ENCODE measurements at regions not wholly inside any gene's neighbourhood (a gene's known extent, or its start where the extent isn't known, plus 50 kb on each side); places are given as distances from the start of the nearest gene placed in this dataset.

GRCh38 chr5:54927097-54927746 lies 58.2 kb downstream of the ESM1 start:
- H3K36me3 ChIP-seq = no peaks in the 10 kb centered on the region
- TF ChIP-seq, protein P1, sequence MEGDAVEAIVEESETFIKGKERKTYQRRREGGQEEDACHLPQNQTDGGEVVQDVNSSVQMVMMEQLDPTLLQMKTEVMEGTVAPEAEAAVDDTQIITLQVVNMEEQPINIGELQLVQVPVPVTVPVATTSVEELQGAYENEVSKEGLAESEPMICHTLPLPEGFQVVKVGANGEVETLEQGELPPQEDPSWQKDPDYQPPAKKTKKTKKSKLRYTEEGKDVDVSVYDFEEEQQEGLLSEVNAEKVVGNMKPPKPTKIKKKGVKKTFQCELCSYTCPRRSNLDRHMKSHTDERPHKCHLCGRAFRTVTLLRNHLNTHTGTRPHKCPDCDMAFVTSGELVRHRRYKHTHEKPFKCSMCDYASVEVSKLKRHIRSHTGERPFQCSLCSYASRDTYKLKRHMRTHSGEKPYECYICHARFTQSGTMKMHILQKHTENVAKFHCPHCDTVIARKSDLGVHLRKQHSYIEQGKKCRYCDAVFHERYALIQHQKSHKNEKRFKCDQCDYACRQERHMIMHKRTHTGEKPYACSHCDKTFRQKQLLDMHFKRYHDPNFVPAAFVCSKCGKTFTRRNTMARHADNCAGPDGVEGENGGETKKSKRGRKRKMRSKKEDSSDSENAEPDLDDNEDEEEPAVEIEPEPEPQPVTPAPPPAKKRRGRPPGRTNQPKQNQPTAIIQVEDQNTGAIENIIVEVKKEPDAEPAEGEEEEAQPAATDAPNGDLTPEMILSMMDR (IDR thresholded peaks at IDR 0.05) = no peak
- no peaks in the 10 kb centered on the region for H3K27me3 ChIP-seq
- peaks cover 0 to 11% of the 10 kb centered on the region in 2 donors for H3K9me3 ChIP-seq
- H3K4me1 ChIP-seq = no peaks in the 10 kb centered on the region
- DNase-seq (ENCODE audit: low spot score in 2 of 2) = no peak
- no peak overlapping the region for H3K4me3 ChIP-seq
- H3K27ac ChIP-seq = no peak overlapping the region
- intact Hi-C loops (cut with DNase I) = no loop called here

DNA sequence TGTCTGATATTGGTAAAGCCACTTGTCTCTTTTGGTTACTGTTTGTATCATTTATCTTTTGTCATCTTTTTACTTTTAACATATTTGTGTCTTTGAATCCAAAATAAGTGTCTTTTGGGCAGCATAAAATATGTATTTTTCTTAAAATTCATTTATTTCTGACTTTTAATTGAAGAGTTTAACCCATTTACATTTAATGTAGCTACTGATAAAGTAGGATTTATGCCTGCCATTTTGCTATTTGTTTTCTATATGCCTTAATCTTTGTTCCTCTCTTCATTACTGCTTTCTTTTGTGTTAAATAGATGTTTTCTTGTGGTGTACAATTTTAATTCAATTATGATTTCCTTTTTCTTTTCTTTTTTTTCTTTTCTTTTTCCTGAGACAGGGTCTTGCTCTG lies 60.9 kb downstream of the ESM1 start:
- H3K4me3 ChIP-seq = no peak overlapping the region
- H3K27ac ChIP-seq = no peak overlapping the region
- no peaks in the 10 kb centered on the region for H3K27me3 ChIP-seq
- no peaks in the 10 kb centered on the region for H3K36me3 ChIP-seq
- intact Hi-C loops (cut with DNase I) = no loop called here
- peaks cover 0 to 11% of the 10 kb centered on the region in 2 donors for H3K9me3 ChIP-seq
- no peak for DNase-seq (ENCODE audit: low spot score in 2 of 2)
- no peaks in the 10 kb centered on the region for H3K4me1 ChIP-seq
- TF ChIP-seq, protein P1 (IDR thresholded peaks at IDR 0.05) = no peak

DNA sequence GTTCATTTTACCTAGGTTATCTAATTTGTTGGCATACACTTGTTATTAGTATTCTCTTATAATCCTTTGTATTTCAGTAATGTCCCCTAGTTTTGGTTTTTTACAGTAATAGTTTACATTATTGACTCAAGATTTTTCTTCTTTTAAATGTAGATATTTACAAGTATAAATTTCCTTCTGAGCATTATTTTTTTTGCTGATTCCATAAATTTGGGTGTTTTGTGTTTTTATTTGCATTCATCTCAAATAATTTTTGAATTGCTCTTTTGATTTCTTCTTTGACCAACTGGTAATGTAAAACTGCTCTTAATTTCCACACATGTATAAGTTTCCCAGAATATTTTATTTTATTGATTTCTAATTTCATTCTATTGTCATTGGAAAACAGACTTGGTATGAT lies 68.1 kb downstream of the ESM1 start:
- Histone ChIP-seq H3K27me3 (no peaks in the 10 kb centered on the region), H3K27ac (no peak overlapping the region), H3K36me3 (no peaks in the 10 kb centered on the region), H3K9me3 (no peaks in the 10 kb centered on the region), H3K4me3 (no peak overlapping the region), H3K4me1 (no peaks in the 10 kb centered on the region)
- intact Hi-C loops (cut with DNase I) = no loop called here
- DNase-seq (ENCODE audit: low spot score in 2 of 2) = no peak
- TF ChIP-seq, protein P1 (IDR thresholded peaks at IDR 0.05) = no peak

- intact Hi-C loops (cut with DNase I) = no loop called here
- no peaks in the 10 kb centered on the region for H3K36me3 ChIP-seq
Measured at GRCh38 chr5:54915466-54916027, 69.8 kb downstream of the ESM1 start.

GRCh38 chr5:54912021-54912420 lies 73.4 kb downstream of the ESM1 start:
- H3K27me3 ChIP-seq = no peaks in the 10 kb centered on the region
- intact Hi-C loops (cut with DNase I) = no loop called here
- no peaks in the 10 kb centered on the region for H3K9me3 ChIP-seq

More at GRCh38 chr5:54915466-54916027, 69.8 kb downstream of the ESM1 start:
- TF ChIP-seq, protein P1 (IDR thresholded peaks at IDR 0.05) = no peak
- H3K4me3 ChIP-seq = no peak overlapping the region
- H3K27ac ChIP-seq = no peak overlapping the region
- H3K4me1 ChIP-seq = peaks cover 0 to 1% of the 10 kb centered on the region in 2 donors
- no peaks in the 10 kb centered on the region for H3K9me3 ChIP-seq
- DNase-seq (ENCODE audit: low spot score in 2 of 2) = no peak
- H3K27me3 ChIP-seq = no peaks in the 10 kb centered on the region

More at GRCh38 chr5:54912021-54912420, 73.4 kb downstream of the ESM1 start:
- H3K36me3 ChIP-seq = no peaks in the 10 kb centered on the region
- TF ChIP-seq, protein P1 (IDR thresholded peaks at IDR 0.05) = no peak
- peaks cover 0 to 4% of the 10 kb centered on the region in 2 donors for H3K4me1 ChIP-seq
- no peak overlapping the region for H3K4me3 ChIP-seq
- no peak overlapping the region for H3K27ac ChIP-seq
- DNase-seq (ENCODE audit: low spot score in 2 of 2) = no peak
